ENCODE measurements at regions not wholly inside any gene's neighbourhood (a gene's known extent, or its start where the extent isn't known, plus 50 kb on each side); places are given as distances from the start of the nearest gene placed in this dataset.

- DNase-seq (ENCODE audit: low spot score): no peak
These were observed 132.6 kb upstream of the PTGFR start for GRCh38 chr1:78358165-78358564.

GRCh38 chr1:78359666-78360065, 131.1 kb upstream of the PTGFR start:
- DNase-seq (ENCODE audit: low spot score): no peak

GRCh38 chr1:78360584-78360983, 130.2 kb upstream of the PTGFR start:
- no peak for DNase-seq (ENCODE audit: low spot score)

GRCh38 chr1:78367700-78368099, 123.1 kb upstream of the PTGFR start:
- no peak for DNase-seq (ENCODE audit: low spot score)

GRCh38 chr1:78369546-78369945, 121.2 kb upstream of the PTGFR start:
- DNase-seq (ENCODE audit: low spot score): no peak

- DNase-seq (ENCODE audit: low spot score): no peak
These were observed 120.4 kb upstream of the PTGFR start for GRCh38 chr1:78370356-78370755.

- DNase-seq (ENCODE audit: low spot score): no peak
These were observed 119.8 kb upstream of the PTGFR start for GRCh38 chr1:78370779-78371482.

- no peak for DNase-seq (ENCODE audit: low spot score)
These were observed 117.1 kb upstream of the PTGFR start for GRCh38 chr1:78373676-78374075.

GRCh38 chr1:78375996-78376395, 114.8 kb upstream of the PTGFR start:
- DNase-seq (ENCODE audit: low spot score): no peak

- no peak for DNase-seq (ENCODE audit: low spot score)
These were observed 113.3 kb upstream of the PTGFR start for GRCh38 chr1:78377356-78377928.

- DNase-seq (ENCODE audit: low spot score): no peak
These were observed 106.9 kb upstream of the PTGFR start for GRCh38 chr1:78383923-78384322.

GRCh38 chr1:78385744-78386462, 104.9 kb upstream of the PTGFR start:
- DNase-seq (ENCODE audit: low spot score): no peak

- no peak for DNase-seq (ENCODE audit: low spot score)
These were observed 103.6 kb upstream of the PTGFR start for GRCh38 chr1:78387201-78387600.

- DNase-seq (ENCODE audit: low spot score): no peak
These were observed 102.9 kb upstream of the PTGFR start for GRCh38 chr1:78387871-78388270.

GRCh38 chr1:78388275-78388674, 102.5 kb upstream of the PTGFR start:
- DNase-seq (ENCODE audit: low spot score): no peak

GRCh38 chr1:78401148-78401547, 89.6 kb upstream of the PTGFR start:
- no peak for DNase-seq (ENCODE audit: low spot score)

- no peak for DNase-seq (ENCODE audit: low spot score)
These were observed 82.6 kb upstream of the PTGFR start for GRCh38 chr1:78408192-78408591.

GRCh38 chr1:78408810-78409209, 82.0 kb upstream of the PTGFR start:
- DNase-seq (ENCODE audit: low spot score): no peak

- DNase-seq (ENCODE audit: low spot score): no peak
These were observed 80.1 kb upstream of the PTGFR start for GRCh38 chr1:78410643-78411042.

GRCh38 chr1:78411707-78412106, 79.1 kb upstream of the PTGFR start:
- DNase-seq (ENCODE audit: low spot score): no peak

GRCh38 chr1:78415165-78415564, 75.6 kb upstream of the PTGFR start:
- DNase-seq (ENCODE audit: low spot score): no peak

- no peak for DNase-seq (ENCODE audit: low spot score)
These were observed 71.5 kb upstream of the PTGFR start for GRCh38 chr1:78419309-78419708.

GRCh38 chr1:78420181-78420580, 70.6 kb upstream of the PTGFR start:
- DNase-seq (ENCODE audit: low spot score): no peak

All from mucosa of gallbladder (tissue), 1 donor.